Suprapubic skin (tissue), 4 donors: ENCODE measurements at regions not wholly inside any gene's neighbourhood (a gene's known extent, or its start where the extent isn't known, plus 50 kb on each side); places are given as distances from the start of the nearest gene placed in this dataset.

Source experiments
- DNase-seq, 2 donors: peaks; one replicate each; pipeline ENCODE4 v3.0.0-alpha.2; 2019; ENCODE audit warnings: low spot score in 2 of 2
- H3K27ac ChIP-seq: fragments of 200-600 bp; sonication (generic); one replicate; pipeline ENCODE4 v1.5.1; 2019
- H3K27me3 ChIP-seq: fragments of 200-600 bp; sonication (generic); one replicate; pipeline ENCODE4 v1.5.1; 2019
- H3K36me3 ChIP-seq: fragments of 200-600 bp; sonication (generic); one replicate; pipeline ENCODE4 v1.5.1; 2019
- H3K4me1 ChIP-seq: fragments of 200-600 bp; sonication (generic); one replicate; pipeline ENCODE4 v1.5.1; 2019
- H3K4me3 ChIP-seq: fragments of 200-600 bp; sonication (generic); one replicate; pipeline ENCODE4 v1.5.1; 2019; ENCODE audit warnings: mild to moderate bottlenecking
- H3K9me3 ChIP-seq: fragments of 200-600 bp; sonication (generic); one replicate; pipeline ENCODE4 v1.5.1; 2019
- EP300 ChIP-seq: sonication (generic); formaldehyde crosslinking; IDR thresholded peaks from one replicate; pipeline ENCODE4 v1.6.1; 2017; ENCODE audit warnings: antibody characterized with exemption
- POLR2A ChIP-seq, 2 donors: fragments of 450-650 bp; IDR thresholded peaks; one replicate each; pipeline ENCODE4 v1.6.1; 2017; ENCODE audit warnings: antibody characterized with exemption in 2 of 2, mild to moderate bottlenecking in 2 of 2, moderate library complexity in 2 of 2
- POLR2AphosphoS5 ChIP-seq, 3 donors: sonication (generic); formaldehyde crosslinking; IDR thresholded peaks; one replicate each; pipeline ENCODE4 v1.6.1; 2017; ENCODE audit warnings: antibody characterized with exemption in 3 of 3
- WGBS: methylation state at CpG from one replicate; pipeline ENCODE4 v1.1.5; 2018; 5-methylcytosine and 5-hydroxymethylcytosine counted together
- TF ChIP-seq, protein P1 (sequence below), 2 donors: fragments of 200-600 bp in 1 of 2; fragments of 450-650 bp in 1 of 2; sonication (generic) in 1 of 2; IDR thresholded peaks; one replicate each; pipeline ENCODE4 v1.5.1; 2016 to 2019; ENCODE audit warnings: antibody characterized with exemption in 2 of 2, mild to moderate bottlenecking in 1 of 2, moderate library complexity in 1 of 2

DNA sequence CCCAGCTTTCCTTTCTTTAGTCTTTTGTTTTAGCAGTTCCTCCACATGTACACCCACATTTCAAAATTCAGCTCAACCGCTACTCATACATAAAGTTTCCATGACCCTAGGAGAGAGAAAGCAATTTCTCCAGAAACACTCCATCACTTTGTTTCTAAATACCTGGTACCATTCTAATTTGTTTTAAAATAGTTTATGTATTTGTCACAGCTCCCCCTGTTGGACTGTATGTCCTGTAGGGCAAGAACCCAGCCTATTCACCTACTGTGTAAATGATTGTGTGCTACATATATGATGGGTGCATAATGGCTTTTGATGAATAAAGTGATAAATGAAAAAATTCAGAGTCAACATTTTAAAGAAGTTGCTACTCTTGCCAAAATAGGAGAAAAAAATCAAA lies 139.1 kb downstream of the COX7C start:
- TF ChIP-seq, protein P1, sequence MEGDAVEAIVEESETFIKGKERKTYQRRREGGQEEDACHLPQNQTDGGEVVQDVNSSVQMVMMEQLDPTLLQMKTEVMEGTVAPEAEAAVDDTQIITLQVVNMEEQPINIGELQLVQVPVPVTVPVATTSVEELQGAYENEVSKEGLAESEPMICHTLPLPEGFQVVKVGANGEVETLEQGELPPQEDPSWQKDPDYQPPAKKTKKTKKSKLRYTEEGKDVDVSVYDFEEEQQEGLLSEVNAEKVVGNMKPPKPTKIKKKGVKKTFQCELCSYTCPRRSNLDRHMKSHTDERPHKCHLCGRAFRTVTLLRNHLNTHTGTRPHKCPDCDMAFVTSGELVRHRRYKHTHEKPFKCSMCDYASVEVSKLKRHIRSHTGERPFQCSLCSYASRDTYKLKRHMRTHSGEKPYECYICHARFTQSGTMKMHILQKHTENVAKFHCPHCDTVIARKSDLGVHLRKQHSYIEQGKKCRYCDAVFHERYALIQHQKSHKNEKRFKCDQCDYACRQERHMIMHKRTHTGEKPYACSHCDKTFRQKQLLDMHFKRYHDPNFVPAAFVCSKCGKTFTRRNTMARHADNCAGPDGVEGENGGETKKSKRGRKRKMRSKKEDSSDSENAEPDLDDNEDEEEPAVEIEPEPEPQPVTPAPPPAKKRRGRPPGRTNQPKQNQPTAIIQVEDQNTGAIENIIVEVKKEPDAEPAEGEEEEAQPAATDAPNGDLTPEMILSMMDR (IDR thresholded peaks at IDR 0.05): no peak
- TF ChIP-seq EP300 (no peak), POLR2A (IDR thresholded peaks at IDR 0.05) (no peak), POLR2AphosphoS5 (IDR thresholded peaks at IDR 0.05) (no peak)
- no peak for DNase-seq
- no peaks in the 10 kb centered on the region for H3K4me1 ChIP-seq
- WGBS: 92% methylated on average over 1 of the region's 1 CpG
- H3K27ac ChIP-seq: no peak overlapping the region
- H3K9me3 ChIP-seq: no peaks in the 10 kb centered on the region
- no peaks in the 10 kb centered on the region for H3K36me3 ChIP-seq
- no peak overlapping the region for H3K4me3 ChIP-seq
- no peaks in the 10 kb centered on the region for H3K27me3 ChIP-seq

GRCh38 chr5:86757824-86758223 lies 140.1 kb downstream of the COX7C start:
- 52% methylated on average over 5 of the region's 5 CpGs for WGBS
- no peaks in the 10 kb centered on the region for H3K4me1 ChIP-seq
- no peaks in the 10 kb centered on the region for H3K9me3 ChIP-seq
- no peaks in the 10 kb centered on the region for H3K36me3 ChIP-seq
- no peak for TF ChIP-seq EP300
- TF ChIP-seq POLR2A (IDR thresholded peaks at IDR 0.05): no peak
- no peak for TF ChIP-seq POLR2AphosphoS5 (IDR thresholded peaks at IDR 0.05)
- TF ChIP-seq, protein P1 (IDR thresholded peaks at IDR 0.05): no peak
- DNase-seq: no peak
- no peak overlapping the region for H3K4me3 ChIP-seq
- no peak overlapping the region for H3K27ac ChIP-seq
- no peaks in the 10 kb centered on the region for H3K27me3 ChIP-seq

DNA sequence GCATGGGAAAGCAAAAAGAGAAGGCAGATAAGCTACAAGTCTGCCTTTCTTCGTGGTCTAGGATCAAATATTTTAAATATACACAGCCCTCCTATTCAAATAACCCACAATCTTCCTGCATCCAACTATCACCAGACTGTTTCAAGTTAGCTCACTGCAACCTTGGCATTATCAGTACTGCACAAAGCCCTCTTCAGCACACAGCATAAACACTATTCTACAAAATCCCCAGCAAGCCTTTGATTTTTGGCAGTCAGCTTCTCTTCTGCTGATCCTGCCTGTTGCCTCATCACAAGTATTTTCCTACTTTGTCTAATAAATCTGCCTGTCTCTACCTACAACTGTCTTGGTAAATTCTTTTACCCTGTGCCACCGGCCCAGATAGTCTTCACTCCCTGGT lies 142.9 kb downstream of the COX7C start:
- Histone ChIP-seq H3K4me1 (no peaks in the 10 kb centered on the region), H3K27ac (no peak overlapping the region), H3K9me3 (no peaks in the 10 kb centered on the region), H3K27me3 (no peaks in the 10 kb centered on the region), H3K36me3 (no peaks in the 10 kb centered on the region), H3K4me3 (no peak overlapping the region)
- DNase-seq: no peak
- TF ChIP-seq POLR2AphosphoS5 (IDR thresholded peaks at IDR 0.05) (no peak), EP300 (no peak), POLR2A (IDR thresholded peaks at IDR 0.05) (no peak)
- TF ChIP-seq, protein P1 (IDR thresholded peaks at IDR 0.05): no peak
- WGBS: 47% methylated on average over 2 of the region's 2 CpGs

GRCh38 chr5:86763929-86764328 lies 146.2 kb downstream of the COX7C start:
- Histone ChIP-seq H3K36me3 (no peaks in the 10 kb centered on the region), H3K4me1 (no peaks in the 10 kb centered on the region), H3K9me3 (no peaks in the 10 kb centered on the region), H3K4me3 (no peak overlapping the region), H3K27me3 (no peaks in the 10 kb centered on the region), H3K27ac (no peak overlapping the region)
- 61% methylated on average over 1 of the region's 1 CpG for WGBS
- DNase-seq: no peak
- TF ChIP-seq EP300 (no peak), POLR2A (IDR thresholded peaks at IDR 0.05) (no peak), POLR2AphosphoS5 (IDR thresholded peaks at IDR 0.05) (no peak)
- TF ChIP-seq, protein P1 (IDR thresholded peaks at IDR 0.05): no peak

GRCh38 chr5:86765778-86766502 lies 148.2 kb downstream of the COX7C start:
- Histone ChIP-seq H3K4me3 (no peak overlapping the region), H3K27ac (no peak overlapping the region), H3K9me3 (no peaks in the 10 kb centered on the region), H3K36me3 (no peaks in the 10 kb centered on the region), H3K4me1 (no peaks in the 10 kb centered on the region), H3K27me3 (no peaks in the 10 kb centered on the region)
- TF ChIP-seq EP300: no peak
- no peak for TF ChIP-seq POLR2AphosphoS5 (IDR thresholded peaks at IDR 0.05)
- TF ChIP-seq, protein P1 (IDR thresholded peaks at IDR 0.05): no peak
- no peak for TF ChIP-seq POLR2A (IDR thresholded peaks at IDR 0.05)
- no peak for DNase-seq
- WGBS: 58% methylated on average over 3 of the region's 3 CpGs
